Breast epithelium (tissue), 4 donors: ENCODE measurements at regions not wholly inside any gene's neighbourhood (a gene's known extent, or its start where the extent isn't known, plus 50 kb on each side); places are given as distances from the start of the nearest gene placed in this dataset.
"Not testable (repeated sequence)": the region's sequence is repeated elsewhere in the genome, so short reads cannot be mapped to it uniquely, and the experiment has no call there.

ENCODE experiments used
- DNase-seq, 2 donors: peaks; one replicate each; pipeline ENCODE4 v3.0.0-alpha.2; 2019; ENCODE audit warnings: low spot score in 2 of 2
- H3K27ac ChIP-seq, 2 donors: fragments of 200-600 bp; sonication (generic) in 1 of 2; one replicate each; pipeline ENCODE4 v1.5.1; 2016 to 2019; ENCODE audit warnings: mild to moderate bottlenecking in 1 of 2
- H3K27me3 ChIP-seq, 2 donors: fragments of 200-600 bp; sonication (generic) in 1 of 2; one replicate each; pipeline versions ENCODE4 v1.5.1 to v1.6.0; 2017 to 2019; ENCODE audit warnings: control low read depth in 1 of 2, mild to moderate bottlenecking in 1 of 2
- H3K36me3 ChIP-seq: fragments of 200-600 bp; one replicate; pipeline ENCODE4 v1.5.1; 2019
- H3K4me1 ChIP-seq, 2 donors: fragments of 200-600 bp; sonication (generic); one replicate each; pipeline ENCODE4 v1.5.1; 2016 to 2019; ENCODE audit warnings: control low read depth in 1 of 2
- H3K4me3 ChIP-seq, 3 donors: fragments of 200-600 bp; sonication (generic); 1 replicate in 2 of 3; 2 replicates in 1 of 3; pipeline ENCODE4 v1.5.1; 2016 to 2019; ENCODE audit warnings: mild to moderate bottlenecking in 3 of 3, moderate library complexity in 2 of 3
- H3K9me3 ChIP-seq, 2 donors: fragments of 200-600 bp; sonication (generic) in 1 of 2; one replicate each; pipeline ENCODE4 v1.5.1; 2016 to 2019; ENCODE audit warnings: control low read depth in 1 of 2
- CTCF ChIP-seq, 3 donors: fragments of 450-650 bp; IDR thresholded peaks; one replicate each; pipeline ENCODE4 v1.5.1; 2016 to 2017; ENCODE audit warnings: antibody characterized with exemption in 3 of 3, mild to moderate bottlenecking in 3 of 3, moderate library complexity in 3 of 3
- POLR2A ChIP-seq: fragments of 450-650 bp; IDR thresholded peaks from one replicate; pipeline ENCODE4 v1.6.1; 2016; ENCODE audit warnings: antibody characterized with exemption, mild to moderate bottlenecking, moderate library complexity
- POLR2AphosphoS5 ChIP-seq, 3 donors: sonication (generic); formaldehyde crosslinking; IDR thresholded peaks; one replicate each; pipeline ENCODE4 v1.6.1; 2017; ENCODE audit warnings: antibody characterized with exemption in 3 of 3
- intact Hi-C: fragments of 100-400 bp; cut with DNase I; formaldehyde crosslinking; loops from one replicate; pipeline ENCODE4 v1.15.1; 2023; ENCODE audit warnings: low total_unique reads

GRCh38 chr5:110832683-110833082 lies 93.9 kb downstream of the SLC25A46 start:
- H3K27ac ChIP-seq, result no peak overlapping the region
- TF ChIP-seq CTCF (IDR thresholded peaks at IDR 0.05) (no peak), POLR2AphosphoS5 (IDR thresholded peaks at IDR 0.05) (no peak), POLR2A (no peak)
- intact Hi-C loops, result no loop called here

GRCh38 chr5:110834933-110835332 lies 96.1 kb downstream of the SLC25A46 start:
- H3K4me1 ChIP-seq, H3K36me3 ChIP-seq, intact Hi-C loops, H3K9me3 ChIP-seq, H3K27me3 ChIP-seq, H3K4me3 ChIP-seq, H3K27ac ChIP-seq, DNase-seq: not testable (repeated sequence)

More at GRCh38 chr5:110832683-110833082, 93.9 kb downstream of the SLC25A46 start:
- no peak for DNase-seq
- Histone ChIP-seq H3K36me3 (no peaks in the 10 kb centered on the region), H3K9me3 (peaks cover under 1 to 18% of the 10 kb centered on the region in 2 donors), H3K4me3 (no peak overlapping the region), H3K27me3 (no peaks in the 10 kb centered on the region), H3K4me1 (no peaks in the 10 kb centered on the region)

DNA sequence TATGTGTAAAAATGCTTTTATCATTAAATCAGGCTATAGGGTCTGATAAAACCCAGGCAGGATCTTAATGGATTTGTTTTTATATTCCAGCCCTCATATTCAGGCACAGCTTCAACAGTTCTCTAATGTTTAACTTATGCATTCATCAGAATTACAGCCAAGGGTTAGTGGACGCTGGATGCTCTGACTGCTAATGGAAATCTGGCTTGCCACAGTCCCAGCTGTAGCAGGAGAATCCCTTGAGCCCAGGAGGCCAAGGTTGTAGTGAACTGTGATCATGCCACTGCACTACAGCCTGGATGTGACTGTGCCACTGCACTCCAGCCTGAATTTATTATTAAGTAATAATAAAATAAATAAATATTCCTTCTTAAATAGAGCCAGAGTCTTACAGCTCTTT lies 98.0 kb downstream of the SLC25A46 start:
- H3K4me3 ChIP-seq, result no peak overlapping the region
- intact Hi-C loops, result no loop called here
- H3K4me1 ChIP-seq, result no peaks in the 10 kb centered on the region
- H3K36me3 ChIP-seq, result no peaks in the 10 kb centered on the region
- no peak for DNase-seq
- no peaks in the 10 kb centered on the region for H3K9me3 ChIP-seq
- TF ChIP-seq CTCF (IDR thresholded peaks at IDR 0.05), result no peak
- TF ChIP-seq POLR2A, result no peak
- TF ChIP-seq POLR2AphosphoS5 (IDR thresholded peaks at IDR 0.05), result no peak
- H3K27ac ChIP-seq, result no peak overlapping the region
- H3K27me3 ChIP-seq, result no peaks in the 10 kb centered on the region

GRCh38 chr5:110838357-110838756 lies 99.5 kb downstream of the SLC25A46 start:
- H3K9me3 ChIP-seq, intact Hi-C loops, H3K27me3 ChIP-seq, H3K4me1 ChIP-seq, H3K36me3 ChIP-seq, H3K27ac ChIP-seq, H3K4me3 ChIP-seq, DNase-seq: not testable (repeated sequence)

DNA sequence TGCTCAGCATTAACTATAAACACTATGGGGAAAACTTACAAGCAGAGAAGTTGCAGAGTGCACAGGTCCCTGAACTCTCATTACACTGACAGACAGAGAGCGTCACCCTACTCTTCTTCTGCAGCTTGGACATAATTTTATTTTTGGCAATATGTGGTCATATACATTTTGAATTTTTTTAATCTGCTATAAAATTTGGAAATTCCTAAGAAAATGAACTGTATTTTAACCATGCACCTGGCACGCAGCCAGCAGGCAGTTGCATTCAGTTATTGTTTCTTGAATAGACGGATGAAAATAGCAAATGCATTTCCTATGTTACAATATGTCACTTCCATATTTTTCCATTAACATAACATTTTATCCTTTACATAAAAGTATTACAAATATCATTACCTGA lies 100.2 kb downstream of the SLC25A46 start:
- TF ChIP-seq CTCF (IDR thresholded peaks at IDR 0.05) (no peak), POLR2A (no peak), POLR2AphosphoS5 (IDR thresholded peaks at IDR 0.05) (no peak)
- H3K4me3 ChIP-seq, result no peak overlapping the region
- no peaks in the 10 kb centered on the region for H3K27me3 ChIP-seq
- no peak overlapping the region for H3K27ac ChIP-seq
- H3K36me3 ChIP-seq, result no peaks in the 10 kb centered on the region
- DNase-seq, result no peak
- intact Hi-C loops, result no loop called here
- no peaks in the 10 kb centered on the region for H3K4me1 ChIP-seq
- H3K9me3 ChIP-seq, result no peaks in the 10 kb centered on the region

- Histone ChIP-seq H3K9me3 (no peaks in the 10 kb centered on the region), H3K4me3 (no peak overlapping the region), H3K27ac (no peak overlapping the region), H3K27me3 (no peaks in the 10 kb centered on the region), H3K36me3 (no peaks in the 10 kb centered on the region), H3K4me1 (no peaks in the 10 kb centered on the region)
- no peak for DNase-seq
- TF ChIP-seq POLR2AphosphoS5 (IDR thresholded peaks at IDR 0.05) (no peak), CTCF (IDR thresholded peaks at IDR 0.05) (no peak), POLR2A (no peak)
- intact Hi-C loops, result loop anchor here (10.0 kb wide), 1 partner anchor 746 kb away; no protein-coding TSS in a partner anchor
Measured at GRCh38 chr5:110840347-110840960, 101.6 kb downstream of the SLC25A46 start.
